Mesendoderm (in vitro differentiated cells): ENCODE measurements at regions not wholly inside any gene's neighbourhood (a gene's known extent, or its start where the extent isn't known, plus 50 kb on each side); places are given as distances from the start of the nearest gene placed in this dataset.

Source experiments
- DNase-seq: peaks from one replicate; pipeline ENCODE4 v3.0.0; 2013
- H2AK5ac ChIP-seq: 2 replicates; pipeline ENCODE4 v1.6.1; 2013; ENCODE audit warnings: low read length, inconsistent platforms
- H2BK120ac ChIP-seq: 2 replicates; pipeline ENCODE4 v1.6.1; 2013; ENCODE audit warnings: low read depth, mild to moderate bottlenecking, low read length, moderate library complexity, mixed read lengths
- H2BK15ac ChIP-seq: replicated peaks from 2 replicates; pipeline ENCODE4 v1.6.1; 2013; ENCODE audit warnings: low read depth, mild to moderate bottlenecking, moderate library complexity
- H2BK5ac ChIP-seq: 2 replicates; pipeline ENCODE4 v1.6.1; 2013; ENCODE audit warnings: low read length, inconsistent platforms
- H3K18ac ChIP-seq: 2 replicates; pipeline ENCODE4 v1.6.1; 2013; ENCODE audit warnings: mild to moderate bottlenecking, low read length, mixed read lengths
- H3K23ac ChIP-seq: one replicate; pipeline ENCODE4 v1.6.1; 2013; ENCODE audit warnings: low read length
- H3K27ac ChIP-seq: 2 replicates; pipeline ENCODE4 v1.5.1; 2013; ENCODE audit warnings: low read depth, mild to moderate bottlenecking, inconsistent platforms, low read length, moderate library complexity
- H3K27me3 ChIP-seq: 2 replicates; pipeline ENCODE4 v1.6.1; 2013; ENCODE audit warnings: low read length, control low read depth, mild to moderate bottlenecking, inconsistent platforms; ENCODE audit not compliant: insufficient read depth, poor library complexity
- H3K36me3 ChIP-seq: 2 replicates; pipeline ENCODE4 v1.6.1; 2013; ENCODE audit warnings: low read length, inconsistent platforms; ENCODE audit not compliant: control insufficient read depth, insufficient read depth
- H3K4ac ChIP-seq: one replicate; pipeline ENCODE4 v1.6.1; 2013; ENCODE audit warnings: low read depth, mild to moderate bottlenecking, low read length, moderate library complexity
- H3K4me1 ChIP-seq: 2 replicates; pipeline ENCODE4 v1.6.1; 2013; ENCODE audit warnings: low read depth, low read length, inconsistent platforms; ENCODE audit not compliant: control insufficient read depth
- H3K4me2 ChIP-seq: 2 replicates; pipeline ENCODE4 v1.6.1; 2013; ENCODE audit warnings: low read length
- H3K4me3 ChIP-seq: 2 replicates; pipeline ENCODE4 v1.5.1; 2013; ENCODE audit warnings: mild to moderate bottlenecking, low read length
- H3K56ac ChIP-seq: one replicate; pipeline ENCODE4 v1.6.1; 2013; ENCODE audit warnings: low read length
- H3K79me1 ChIP-seq: 2 replicates; pipeline ENCODE4 v1.6.1; 2013; ENCODE audit warnings: low read length, inconsistent platforms
- H3K79me2 ChIP-seq: 2 replicates; pipeline ENCODE4 v1.6.1; 2013; ENCODE audit warnings: mild to moderate bottlenecking, low read length; ENCODE audit not compliant: control insufficient read depth, insufficient read depth
- H3K9ac ChIP-seq: 2 replicates; pipeline ENCODE4 v1.6.1; 2013; ENCODE audit warnings: low read length, inconsistent platforms
- H4K5ac ChIP-seq: one replicate; pipeline ENCODE4 v1.6.1; 2013; ENCODE audit warnings: low read length
- H4K8ac ChIP-seq: one replicate; pipeline ENCODE4 v1.6.1; 2013; ENCODE audit warnings: low read depth, mild to moderate bottlenecking, control low read depth, low read length, moderate library complexity
- WGBS: extraction: QIAGEN DNeasy Blood & Tissue Kit; methylation state at CpG from one replicate; pipeline ENCODE4 v1.1.7; 2013; ENCODE audit warnings: low lambda C conversion rate, missing lambda C conversion rate; ENCODE audit not compliant: insufficient coverage; ENCODE audit errors: extremely low coverage; 5-methylcytosine and 5-hydroxymethylcytosine counted together

DNA sequence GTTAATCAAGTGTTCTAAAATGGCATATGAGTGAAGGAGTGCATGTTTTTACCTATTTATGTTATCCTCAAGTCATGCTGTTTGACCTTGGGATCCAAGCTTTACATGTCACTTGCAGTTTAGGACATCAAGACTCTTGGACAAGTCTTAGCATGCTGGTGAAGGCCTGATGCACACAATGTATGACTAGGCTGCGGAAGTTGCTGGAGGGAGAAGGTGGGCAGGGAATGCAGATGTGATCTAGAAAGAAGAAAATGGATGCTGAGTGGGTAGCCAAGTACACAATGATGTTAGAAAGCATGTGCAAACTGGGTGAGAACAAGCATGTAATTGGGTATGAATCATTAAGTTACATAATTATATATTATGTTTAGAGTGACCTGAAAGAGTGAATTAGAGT lies 301.8 kb downstream of the BRINP2 start:
- H2AK5ac ChIP-seq = no peak overlapping the region
- H4K8ac ChIP-seq = no peak overlapping the region
- no CpG with 5 or more reads among the region's 1 CpG for WGBS
- H2BK120ac ChIP-seq = no peak overlapping the region
- H4K5ac ChIP-seq = no peak overlapping the region
- H3K4me2 ChIP-seq = no peak overlapping the region
- no peak overlapping the region for H3K27ac ChIP-seq
- no peaks in the 10 kb centered on the region for H3K27me3 ChIP-seq
- no peak overlapping the region for H3K9ac ChIP-seq
- no peak overlapping the region for H3K56ac ChIP-seq
- no peak overlapping the region for H3K18ac ChIP-seq
- no peak overlapping the region for H3K23ac ChIP-seq
- H3K36me3 ChIP-seq = no peaks in the 10 kb centered on the region
- H3K4me3 ChIP-seq = no peak overlapping the region
- H2BK5ac ChIP-seq = no peak overlapping the region
- no peaks in the 10 kb centered on the region for H3K4me1 ChIP-seq
- H3K79me1 ChIP-seq = no peaks in the 10 kb centered on the region
- H2BK15ac ChIP-seq = no peak overlapping the region
- no peaks in the 10 kb centered on the region for H3K79me2 ChIP-seq
- H3K4ac ChIP-seq = no peak overlapping the region
- no peak for DNase-seq

DNA sequence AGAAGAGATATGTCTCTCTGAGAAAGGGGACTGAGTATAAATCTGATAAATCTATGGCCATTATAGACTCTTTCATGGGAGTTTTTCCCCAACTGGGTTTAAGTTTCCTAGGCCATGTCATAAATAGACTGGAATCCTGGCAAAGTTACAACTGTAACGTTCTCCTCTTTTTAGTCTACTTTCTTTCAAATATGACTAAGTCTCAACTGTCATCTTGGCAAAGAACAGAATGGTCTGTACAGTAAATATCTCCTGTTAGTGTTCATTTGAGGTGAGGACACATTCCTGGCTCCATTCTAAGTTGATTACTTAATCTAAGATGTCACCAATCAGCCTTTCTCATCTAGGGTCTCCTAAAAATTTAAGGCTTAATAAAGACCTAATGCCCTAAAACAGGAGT lies 300.5 kb downstream of the BRINP2 start:
- Histone ChIP-seq H3K4ac (no peak overlapping the region), H3K79me2 (no peaks in the 10 kb centered on the region), H3K4me3 (no peak overlapping the region), H2AK5ac (no peak overlapping the region), H3K56ac (no peak overlapping the region), H3K4me2 (no peak overlapping the region), H3K18ac (no peak overlapping the region), H4K8ac (no peak overlapping the region), H3K23ac (no peak overlapping the region), H2BK120ac (no peak overlapping the region), H3K79me1 (no peaks in the 10 kb centered on the region), H2BK5ac (no peak overlapping the region), H2BK15ac (no peak overlapping the region), H3K9ac (no peak overlapping the region), H3K4me1 (no peaks in the 10 kb centered on the region), H3K27me3 (no peaks in the 10 kb centered on the region), H3K27ac (no peak overlapping the region), H3K36me3 (no peaks in the 10 kb centered on the region), H4K5ac (no peak overlapping the region)
- DNase-seq = no peak
- no CpG with 5 or more reads among the region's 1 CpG for WGBS

DNA sequence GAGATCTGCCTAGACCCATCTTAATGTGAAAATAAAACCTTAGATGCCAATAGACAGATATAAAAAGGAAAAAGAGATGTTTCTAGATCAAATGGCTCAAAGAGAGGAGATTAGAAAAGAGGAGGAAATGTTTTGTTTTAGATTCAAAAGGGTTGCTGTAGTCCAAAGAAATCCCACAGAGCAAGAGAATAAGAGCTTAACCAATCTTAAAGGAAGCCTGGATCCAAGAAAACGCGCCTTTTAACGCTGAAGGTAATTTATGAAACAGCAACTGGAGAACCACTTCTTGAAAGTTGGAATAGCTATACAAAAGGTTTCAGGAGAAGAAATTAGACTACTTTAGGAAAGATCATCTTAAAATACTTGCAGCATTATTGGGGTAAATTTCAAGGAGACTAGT lies 298.8 kb downstream of the BRINP2 start:
- Histone ChIP-seq H2BK15ac (no peak overlapping the region), H3K36me3 (no peaks in the 10 kb centered on the region), H2BK120ac (no peak overlapping the region), H3K4me3 (no peak overlapping the region), H4K8ac (no peak overlapping the region), H3K23ac (no peak overlapping the region), H3K79me1 (no peaks in the 10 kb centered on the region), H3K4ac (no peak overlapping the region), H3K56ac (no peak overlapping the region), H3K27ac (no peak overlapping the region), H3K18ac (no peak overlapping the region), H2BK5ac (no peak overlapping the region), H3K4me2 (no peak overlapping the region), H3K27me3 (no peaks in the 10 kb centered on the region), H2AK5ac (no peak overlapping the region), H3K4me1 (no peaks in the 10 kb centered on the region), H3K9ac (no peak overlapping the region), H3K79me2 (no peaks in the 10 kb centered on the region), H4K5ac (no peak overlapping the region)
- DNase-seq = no peak
- no CpG with 5 or more reads among the region's 3 CpGs for WGBS

DNA sequence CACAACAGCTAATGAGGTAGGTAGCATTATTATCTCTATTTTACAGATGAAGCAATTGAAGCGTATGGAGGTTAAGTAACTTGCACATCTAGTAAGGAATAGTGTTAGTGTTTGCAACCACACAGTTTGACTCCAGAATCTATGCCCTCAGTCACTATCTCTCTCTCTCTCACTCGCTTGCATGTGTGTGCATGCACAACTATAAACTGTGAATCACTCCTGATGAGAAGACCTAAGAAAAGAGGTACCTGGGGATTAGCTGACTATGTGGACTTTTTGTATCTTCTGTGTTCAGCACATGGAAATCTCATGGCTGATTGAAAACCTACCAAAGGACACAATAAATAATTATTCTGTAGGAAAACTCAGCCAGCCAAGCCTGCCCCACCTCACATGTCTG lies 295.5 kb downstream of the BRINP2 start:
- Histone ChIP-seq H2BK120ac (no peak overlapping the region), H2AK5ac (no peak overlapping the region), H3K79me1 (no peaks in the 10 kb centered on the region), H3K4me3 (no peak overlapping the region), H3K18ac (no peak overlapping the region), H3K36me3 (no peaks in the 10 kb centered on the region), H3K9ac (no peak overlapping the region), H3K27me3 (no peaks in the 10 kb centered on the region), H3K27ac (no peak overlapping the region), H3K4me1 (no peaks in the 10 kb centered on the region), H3K23ac (no peak overlapping the region), H2BK15ac (no peak overlapping the region), H3K4me2 (no peak overlapping the region), H4K5ac (no peak overlapping the region), H2BK5ac (no peak overlapping the region), H3K4ac (no peak overlapping the region), H3K79me2 (no peaks in the 10 kb centered on the region), H4K8ac (no peak overlapping the region), H3K56ac (no peak overlapping the region)
- no CpG with 5 or more reads among the region's 2 CpGs for WGBS
- no peak for DNase-seq

DNA sequence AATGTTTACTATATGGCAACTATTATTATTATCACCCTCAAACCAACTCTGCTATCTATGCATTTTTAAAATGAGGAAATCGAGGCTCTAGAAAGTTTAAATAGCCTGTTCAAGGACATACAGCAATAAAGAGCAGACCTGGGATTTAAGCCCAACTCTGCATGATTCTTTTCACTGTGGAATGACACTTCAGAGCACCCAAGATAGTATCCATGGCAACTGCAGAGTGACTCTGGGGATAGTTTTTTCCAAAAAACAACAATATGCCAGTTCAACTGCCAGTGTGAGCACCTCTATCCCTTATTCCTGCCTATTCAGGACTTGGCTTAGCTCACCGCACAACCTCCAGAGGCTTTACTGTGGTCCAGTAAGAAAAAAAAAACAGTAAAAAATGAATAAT lies 293.9 kb downstream of the BRINP2 start:
- Histone ChIP-seq H4K8ac (no peak overlapping the region), H3K27me3 (no peaks in the 10 kb centered on the region), H3K9ac (no peak overlapping the region), H3K4me1 (no peaks in the 10 kb centered on the region), H2AK5ac (no peak overlapping the region), H3K27ac (no peak overlapping the region), H3K56ac (no peak overlapping the region), H3K18ac (no peak overlapping the region), H3K4ac (no peak overlapping the region), H4K5ac (no peak overlapping the region), H3K4me3 (no peak overlapping the region), H2BK5ac (no peak overlapping the region), H2BK120ac (no peak overlapping the region), H3K79me1 (no peaks in the 10 kb centered on the region), H3K36me3 (no peaks in the 10 kb centered on the region), H3K79me2 (no peaks in the 10 kb centered on the region), H2BK15ac (no peak overlapping the region), H3K23ac (no peak overlapping the region), H3K4me2 (no peak overlapping the region)
- peak; percentile 72 for DNase-seq
- WGBS = no CpG with 5 or more reads among the region's 2 CpGs

- Histone ChIP-seq H3K79me1 (no peaks in the 10 kb centered on the region), H2BK5ac (no peak overlapping the region), H3K4me1 (no peaks in the 10 kb centered on the region), H4K5ac (no peak overlapping the region), H3K27me3 (no peaks in the 10 kb centered on the region), H3K79me2 (no peaks in the 10 kb centered on the region), H4K8ac (no peak overlapping the region), H3K23ac (no peak overlapping the region), H3K56ac (no peak overlapping the region), H3K4ac (no peak overlapping the region), H2BK15ac (no peak overlapping the region), H3K4me3 (no peak overlapping the region), H3K18ac (no peak overlapping the region), H2BK120ac (no peak overlapping the region), H2AK5ac (no peak overlapping the region), H3K36me3 (no peaks in the 10 kb centered on the region), H3K4me2 (no peak overlapping the region), H3K9ac (no peak overlapping the region), H3K27ac (no peak overlapping the region)
- DNase-seq = no peak
- no CpG with 5 or more reads among the region's 2 CpGs for WGBS
These were observed 280.4 kb downstream of the BRINP2 start for GRCh38 chr1:177451191-177451590.
